Activated naive CD4-positive, alpha-beta T cell treated with Interleukin-2 at 50 U/mL for 16 hours (primary cell): ENCODE measurements at regions not wholly inside any gene's neighbourhood (a gene's known extent, or its start where the extent isn't known, plus 50 kb on each side); places are given as distances from the start of the nearest gene placed in this dataset.
"Not testable (repeated sequence)": the region's sequence is repeated elsewhere in the genome, so short reads cannot be mapped to it uniquely, and the experiment has no call there.

ENCODE experiments used
- DNase-seq: peaks from one replicate; pipeline ENCODE4 v3.0.0-alpha.2; 2020

DNA sequence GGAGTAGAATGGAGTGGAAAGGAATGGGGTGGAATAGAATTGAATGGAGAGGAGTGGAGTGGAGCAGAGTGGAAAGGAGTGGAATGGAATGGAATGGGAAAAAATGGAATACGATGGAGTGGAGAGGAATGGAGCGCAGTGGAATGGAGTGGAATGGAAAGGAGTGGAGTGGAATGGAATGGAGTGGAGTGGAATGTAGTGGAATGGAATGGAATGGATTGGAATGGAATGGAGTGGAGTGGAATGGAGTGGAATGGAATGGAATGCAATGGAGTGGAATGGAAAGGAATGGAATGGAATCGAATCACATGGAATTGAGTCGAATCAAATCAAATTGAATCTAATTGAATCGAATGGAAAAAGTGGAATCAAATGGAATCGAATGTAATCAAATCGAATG is 1016.1 kb downstream of the CDY1 start:
- no peak for DNase-seq

DNA sequence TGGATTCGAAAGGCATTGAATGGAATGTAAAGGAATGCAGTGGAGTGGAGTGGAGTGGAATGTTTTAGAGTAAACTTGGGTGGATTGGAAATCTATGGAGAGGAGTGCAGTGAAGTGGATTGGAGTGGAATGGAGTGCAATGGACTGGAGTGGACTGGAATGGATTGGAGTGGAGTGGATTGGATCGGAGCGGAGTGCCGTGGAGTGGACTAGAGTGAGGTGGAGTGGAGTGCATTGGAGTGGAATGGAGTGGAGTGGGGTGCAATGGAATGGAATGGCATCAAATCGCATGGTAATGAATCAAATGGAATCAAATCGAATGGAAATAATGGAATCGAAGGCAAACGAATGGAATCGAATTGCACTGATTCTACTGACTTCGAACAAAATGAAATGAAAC is 1023.9 kb downstream of the CDY1 start:
- not testable (repeated sequence) for DNase-seq

DNA sequence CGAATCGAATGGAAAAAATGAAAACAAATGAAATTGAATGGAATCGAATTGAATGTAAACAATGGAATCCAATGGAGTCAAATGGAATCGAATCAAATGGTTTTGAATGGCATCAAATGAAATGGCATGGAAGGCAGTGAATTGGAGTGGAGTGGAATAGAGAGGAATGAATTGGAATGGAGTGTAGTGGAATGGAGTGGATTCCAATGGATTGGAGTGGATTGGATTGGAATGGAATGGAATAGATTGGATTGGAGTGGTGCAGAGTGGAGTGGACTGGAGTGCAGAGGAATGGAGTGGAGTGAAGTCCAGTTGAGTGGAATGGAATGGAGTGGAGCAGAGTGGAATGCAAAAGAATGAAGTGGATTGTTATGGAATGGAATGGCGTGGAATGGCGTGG is 1026.3 kb downstream of the CDY1 start:
- not testable (repeated sequence) for DNase-seq

DNA sequence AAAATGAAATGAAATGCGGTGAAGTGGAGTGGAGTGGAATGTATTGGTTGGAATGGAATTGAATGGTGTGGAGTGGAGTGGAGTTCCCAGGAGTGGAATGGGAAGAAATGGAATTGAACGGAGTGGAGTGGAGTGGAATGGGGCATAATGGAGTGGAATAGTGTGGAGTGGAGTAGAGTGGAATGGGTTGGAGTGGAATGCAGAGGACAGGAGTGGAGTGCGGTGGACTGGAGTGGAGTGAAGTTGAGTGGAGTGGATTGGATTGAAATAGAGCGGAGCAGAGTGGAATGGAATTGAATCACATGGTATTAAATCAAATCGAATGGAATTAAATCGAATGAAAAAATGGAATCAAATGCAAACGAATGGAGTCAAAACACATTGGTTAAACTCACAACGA is 1042.3 kb downstream of the CDY1 start:
- not testable (repeated sequence) for DNase-seq

DNA sequence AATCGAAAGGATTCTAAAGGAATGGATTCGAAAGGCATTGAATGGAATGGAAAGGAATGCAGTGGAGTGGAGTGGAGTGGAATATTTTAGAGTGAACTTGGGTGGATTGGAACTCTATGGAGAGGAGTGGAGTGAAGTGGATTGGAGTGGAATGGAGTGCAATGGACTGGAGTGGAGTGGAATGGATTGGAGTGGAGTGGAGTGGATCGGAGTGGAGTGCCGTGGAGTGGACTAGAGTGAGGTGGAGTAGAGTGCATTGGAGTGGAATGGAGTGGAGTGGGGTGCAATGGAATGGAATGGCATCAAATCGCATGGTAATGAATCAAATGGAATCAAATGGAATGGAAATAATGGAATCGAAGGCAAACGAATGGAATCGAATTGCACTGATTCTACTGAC is 1044.8 kb downstream of the CDY1 start:
- not testable (repeated sequence) for DNase-seq

DNA sequence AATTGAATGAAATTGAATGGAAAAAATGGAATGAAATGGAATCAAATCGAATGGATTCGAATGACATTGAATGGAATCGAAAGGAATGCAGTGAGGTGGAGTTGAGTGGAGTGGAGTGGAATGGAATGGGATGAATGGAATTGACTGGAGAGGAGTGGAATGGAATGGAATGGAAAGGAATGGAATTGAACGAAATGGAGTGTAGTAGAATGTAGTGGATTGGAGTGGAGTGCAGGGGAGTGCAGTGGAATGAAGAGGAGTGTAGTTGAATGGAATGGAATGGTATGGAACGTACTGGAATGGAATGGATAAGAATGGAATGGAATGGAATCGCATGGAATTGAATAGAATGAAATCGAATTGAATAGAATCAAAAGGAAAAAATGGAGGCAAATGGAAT is 1047.3 kb downstream of the CDY1 start:
- not testable (repeated sequence) for DNase-seq

DNA sequence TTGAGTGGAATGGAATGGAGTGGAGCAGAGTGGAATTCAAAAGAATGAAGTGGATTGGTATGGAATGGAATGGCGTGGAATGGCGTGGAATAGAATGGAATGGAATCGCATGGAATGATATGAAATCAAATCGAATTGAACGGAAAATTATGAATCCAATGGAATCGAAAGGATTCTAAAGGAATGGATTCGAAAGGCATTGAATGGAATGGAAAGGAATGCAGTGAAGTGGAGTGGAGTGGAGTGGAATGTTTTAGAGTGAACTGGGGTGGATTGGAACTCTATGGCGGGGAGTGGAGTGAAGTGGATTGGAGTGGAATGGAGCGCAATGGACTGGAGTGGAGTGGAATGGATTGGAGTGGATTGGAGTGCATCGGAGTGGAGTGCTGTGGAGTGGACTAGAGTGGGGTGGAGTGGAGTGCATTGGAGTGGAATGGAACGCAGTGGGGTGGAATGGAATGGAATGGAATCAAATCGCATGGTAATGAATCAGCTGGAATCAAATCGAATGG is 1048.5 kb downstream of the CDY1 start:
- DNase-seq = peak; percentile 13

DNA sequence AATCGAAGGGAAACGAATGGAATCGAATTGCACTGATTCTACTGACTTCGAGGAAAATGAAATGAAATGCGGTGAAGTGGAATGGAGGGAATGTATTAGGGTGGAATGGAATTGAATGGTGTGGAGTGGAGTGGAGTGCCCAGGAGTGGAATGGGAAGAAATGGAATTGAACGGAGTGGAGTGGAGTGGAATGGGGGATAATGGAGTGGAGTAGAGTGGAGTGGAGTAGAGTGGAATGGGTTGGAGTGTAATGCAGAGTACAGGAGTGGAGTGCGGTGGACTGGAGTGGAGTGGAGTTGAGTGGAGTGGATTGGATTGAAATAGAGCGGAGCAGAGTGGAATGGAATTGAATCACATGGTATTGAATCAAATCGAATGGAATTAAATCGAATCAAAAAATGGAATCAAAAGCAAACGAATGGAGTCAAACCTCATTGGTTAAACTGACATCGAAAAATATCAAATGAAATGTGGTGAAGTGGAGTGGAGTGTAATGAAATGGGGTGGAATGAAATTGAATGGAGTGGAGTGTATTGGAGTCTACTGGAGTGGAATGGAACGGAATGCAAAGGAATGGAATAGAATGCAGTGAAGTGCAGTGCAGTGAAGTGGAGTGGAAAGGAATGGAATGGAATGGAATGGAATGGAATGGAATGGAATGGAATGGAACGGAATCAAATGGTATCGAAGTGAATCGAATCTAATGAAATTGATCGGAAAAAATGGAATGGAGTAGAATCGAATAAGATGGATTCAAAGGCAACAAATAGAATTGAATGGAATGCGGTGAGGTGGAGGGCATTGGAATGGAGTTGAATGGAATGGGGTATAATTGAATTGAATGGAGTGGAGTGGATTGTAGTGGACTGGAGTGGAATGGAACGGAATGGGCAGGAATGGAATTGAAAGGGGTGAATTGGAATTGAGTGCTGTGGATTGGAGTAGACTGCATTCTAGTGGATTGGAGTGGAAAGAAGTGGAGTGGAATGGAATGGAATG is 1049.3 kb downstream of the CDY1 start:
- DNase-seq = peak; percentile 20
